ENCODE measurements at regions not wholly inside any gene's neighbourhood (a gene's known extent, or its start where the extent isn't known, plus 50 kb on each side); places are given as distances from the start of the nearest gene placed in this dataset.

DNA sequence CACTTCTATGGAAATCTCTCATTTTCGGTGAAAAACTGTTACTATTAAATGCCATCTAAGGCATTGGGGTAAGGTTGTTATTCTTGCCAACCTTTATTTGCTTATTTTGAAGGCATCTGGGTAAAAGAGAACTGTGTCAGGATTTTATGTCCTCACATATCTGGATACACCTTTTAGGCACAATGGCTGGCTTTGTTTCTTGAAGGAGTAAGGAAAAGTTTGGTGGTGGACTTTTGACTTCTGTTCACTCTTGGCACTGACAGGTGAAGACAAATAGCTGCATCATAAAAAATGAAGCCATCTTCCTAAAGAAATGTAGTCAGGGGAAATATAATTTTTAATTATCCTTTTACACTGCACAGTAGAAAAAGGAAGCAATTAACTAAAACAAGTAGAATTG is 310.0 kb downstream of the CNTN3 start:
- TF ChIP-seq, protein P1, sequence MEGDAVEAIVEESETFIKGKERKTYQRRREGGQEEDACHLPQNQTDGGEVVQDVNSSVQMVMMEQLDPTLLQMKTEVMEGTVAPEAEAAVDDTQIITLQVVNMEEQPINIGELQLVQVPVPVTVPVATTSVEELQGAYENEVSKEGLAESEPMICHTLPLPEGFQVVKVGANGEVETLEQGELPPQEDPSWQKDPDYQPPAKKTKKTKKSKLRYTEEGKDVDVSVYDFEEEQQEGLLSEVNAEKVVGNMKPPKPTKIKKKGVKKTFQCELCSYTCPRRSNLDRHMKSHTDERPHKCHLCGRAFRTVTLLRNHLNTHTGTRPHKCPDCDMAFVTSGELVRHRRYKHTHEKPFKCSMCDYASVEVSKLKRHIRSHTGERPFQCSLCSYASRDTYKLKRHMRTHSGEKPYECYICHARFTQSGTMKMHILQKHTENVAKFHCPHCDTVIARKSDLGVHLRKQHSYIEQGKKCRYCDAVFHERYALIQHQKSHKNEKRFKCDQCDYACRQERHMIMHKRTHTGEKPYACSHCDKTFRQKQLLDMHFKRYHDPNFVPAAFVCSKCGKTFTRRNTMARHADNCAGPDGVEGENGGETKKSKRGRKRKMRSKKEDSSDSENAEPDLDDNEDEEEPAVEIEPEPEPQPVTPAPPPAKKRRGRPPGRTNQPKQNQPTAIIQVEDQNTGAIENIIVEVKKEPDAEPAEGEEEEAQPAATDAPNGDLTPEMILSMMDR (conservative IDR thresholded peaks at IDR 0.05; ENCODE audit: low read depth, low read length): no peak
- TF ChIP-seq EZH2 (IDR thresholded peaks at IDR 0.05; ENCODE audit: borderline replicate concordance, low read depth, low read length, poor library complexity, severe bottlenecking): no peak
